ENCODE measurements at regions not wholly inside any gene's neighbourhood (a gene's known extent, or its start where the extent isn't known, plus 50 kb on each side); places are given as distances from the start of the nearest gene placed in this dataset.
"Not testable (repeated sequence)": the region's sequence is repeated elsewhere in the genome, so short reads cannot be mapped to it uniquely, and the experiment has no call there.

GRCh38 chr7:120077777-120078176 is 195.2 kb upstream of the KCND2 start:
- Histone ChIP-seq H3K36me3 (ENCODE audit: insufficient read depth, low read length) (no peaks in the 10 kb centered on the region), H2AFZ (ENCODE audit: low read length) (no peak overlapping the region), H3K27me3 (ENCODE audit: insufficient read depth, low read length, poor library complexity, severe bottlenecking) (no peaks in the 10 kb centered on the region), H3K4me1 (ENCODE audit: insufficient read depth, low read length, poor library complexity, severe bottlenecking) (no peaks in the 10 kb centered on the region), H3K79me2 (ENCODE audit: insufficient read depth, low read length) (no peaks in the 10 kb centered on the region), H3K9me2 (replicated peaks; ENCODE audit: low read depth, low read length) (no peaks in the 10 kb centered on the region), H3K9ac (ENCODE audit: low read depth, low read length, poor library complexity, severe bottlenecking) (no peak overlapping the region), H3F3A (ENCODE audit: low read depth) (no peaks in the 10 kb centered on the region), H4K20me1 (ENCODE audit: insufficient read depth, low read length, poor library complexity, severe bottlenecking) (no peaks in the 10 kb centered on the region), H3K9me3 (ENCODE audit: insufficient read depth, low read depth, low read length) (no peaks in the 10 kb centered on the region), H3K4me2 (ENCODE audit: low read depth, low read length, poor library complexity, severe bottlenecking) (no peak overlapping the region), H3K4me3 (ENCODE audit: low read length, poor library complexity, severe bottlenecking) (no peak overlapping the region)
- TF ChIP-seq CTCF (conservative IDR thresholded peaks at IDR 0.05; ENCODE audit: low read length) (no peak), EZH2phosphoT487 (IDR thresholded peaks at IDR 0.05; ENCODE audit: borderline replicate concordance) (no peak)

GRCh38 chr7:120079022-120079421 is 194.0 kb upstream of the KCND2 start:
- no peak overlapping the region for H2AFZ ChIP-seq (ENCODE audit: low read length)
- H3K36me3 ChIP-seq (ENCODE audit: insufficient read depth, low read length): no peaks in the 10 kb centered on the region
- no peak overlapping the region for H3K9ac ChIP-seq (ENCODE audit: low read depth, low read length, poor library complexity, severe bottlenecking)
- no peaks in the 10 kb centered on the region for H3K4me1 ChIP-seq (ENCODE audit: insufficient read depth, low read length, poor library complexity, severe bottlenecking)
- H3F3A ChIP-seq (ENCODE audit: low read depth): no peaks in the 10 kb centered on the region
- no peaks in the 10 kb centered on the region for H3K9me3 ChIP-seq (ENCODE audit: insufficient read depth, low read depth, low read length)
- no peaks in the 10 kb centered on the region for H3K9me2 ChIP-seq (replicated peaks; ENCODE audit: low read depth, low read length)
- H4K20me1 ChIP-seq (ENCODE audit: insufficient read depth, low read length, poor library complexity, severe bottlenecking): no peaks in the 10 kb centered on the region
- H3K79me2 ChIP-seq (ENCODE audit: insufficient read depth, low read length): no peaks in the 10 kb centered on the region
- TF ChIP-seq EZH2phosphoT487 (IDR thresholded peaks at IDR 0.05; ENCODE audit: borderline replicate concordance) (no peak), CTCF (conservative IDR thresholded peaks at IDR 0.05; ENCODE audit: low read length) (no peak)
- no peak overlapping the region for H3K4me3 ChIP-seq (ENCODE audit: low read length, poor library complexity, severe bottlenecking)
- H3K4me2 ChIP-seq (ENCODE audit: low read depth, low read length, poor library complexity, severe bottlenecking): no peak overlapping the region
- H3K27me3 ChIP-seq (ENCODE audit: insufficient read depth, low read length, poor library complexity, severe bottlenecking): no peaks in the 10 kb centered on the region

GRCh38 chr7:120079704-120080103 is 193.3 kb upstream of the KCND2 start:
- H3K36me3 ChIP-seq (ENCODE audit: insufficient read depth, low read length): no peaks in the 10 kb centered on the region
- H3K4me2 ChIP-seq (ENCODE audit: low read depth, low read length, poor library complexity, severe bottlenecking): no peak overlapping the region
- H3K9ac ChIP-seq (ENCODE audit: low read depth, low read length, poor library complexity, severe bottlenecking): no peak overlapping the region
- H3K79me2 ChIP-seq (ENCODE audit: insufficient read depth, low read length): no peaks in the 10 kb centered on the region
- H3K4me1 ChIP-seq (ENCODE audit: insufficient read depth, low read length, poor library complexity, severe bottlenecking): no peaks in the 10 kb centered on the region
- H4K20me1 ChIP-seq (ENCODE audit: insufficient read depth, low read length, poor library complexity, severe bottlenecking): no peaks in the 10 kb centered on the region
- H3F3A ChIP-seq (ENCODE audit: low read depth): no peaks in the 10 kb centered on the region
- no peaks in the 10 kb centered on the region for H3K9me2 ChIP-seq (replicated peaks; ENCODE audit: low read depth, low read length)
- no peak for TF ChIP-seq EZH2phosphoT487 (IDR thresholded peaks at IDR 0.05; ENCODE audit: borderline replicate concordance)
- no peak for TF ChIP-seq CTCF (conservative IDR thresholded peaks at IDR 0.05; ENCODE audit: low read length)
- H2AFZ ChIP-seq (ENCODE audit: low read length): no peak overlapping the region
- H3K9me3 ChIP-seq (ENCODE audit: insufficient read depth, low read depth, low read length): no peaks in the 10 kb centered on the region
- H3K4me3 ChIP-seq (ENCODE audit: low read length, poor library complexity, severe bottlenecking): no peak overlapping the region
- no peaks in the 10 kb centered on the region for H3K27me3 ChIP-seq (ENCODE audit: insufficient read depth, low read length, poor library complexity, severe bottlenecking)

- not testable (repeated sequence) for H3F3A ChIP-seq (ENCODE audit: low read depth); H3K4me1 ChIP-seq (ENCODE audit: insufficient read depth, low read length, poor library complexity, severe bottlenecking); H3K79me2 ChIP-seq (ENCODE audit: insufficient read depth, low read length); H3K36me3 ChIP-seq (ENCODE audit: insufficient read depth, low read length); H3K9ac ChIP-seq (ENCODE audit: low read depth, low read length, poor library complexity, severe bottlenecking); H3K9me2 ChIP-seq (replicated peaks; ENCODE audit: low read depth, low read length); H2AFZ ChIP-seq (ENCODE audit: low read length); H4K20me1 ChIP-seq (ENCODE audit: insufficient read depth, low read length, poor library complexity, severe bottlenecking); H3K27me3 ChIP-seq (ENCODE audit: insufficient read depth, low read length, poor library complexity, severe bottlenecking); H3K4me3 ChIP-seq (ENCODE audit: low read length, poor library complexity, severe bottlenecking); H3K4me2 ChIP-seq (ENCODE audit: low read depth, low read length, poor library complexity, severe bottlenecking); H3K9me3 ChIP-seq (ENCODE audit: insufficient read depth, low read depth, low read length)
Observed at GRCh38 chr7:120086468-120086867, 186.5 kb upstream of the KCND2 start.

Measured in Loucy (cell line).